ENCODE measurements at regions not wholly inside any gene's neighbourhood (a gene's known extent, or its start where the extent isn't known, plus 50 kb on each side); places are given as distances from the start of the nearest gene placed in this dataset.

DNA sequence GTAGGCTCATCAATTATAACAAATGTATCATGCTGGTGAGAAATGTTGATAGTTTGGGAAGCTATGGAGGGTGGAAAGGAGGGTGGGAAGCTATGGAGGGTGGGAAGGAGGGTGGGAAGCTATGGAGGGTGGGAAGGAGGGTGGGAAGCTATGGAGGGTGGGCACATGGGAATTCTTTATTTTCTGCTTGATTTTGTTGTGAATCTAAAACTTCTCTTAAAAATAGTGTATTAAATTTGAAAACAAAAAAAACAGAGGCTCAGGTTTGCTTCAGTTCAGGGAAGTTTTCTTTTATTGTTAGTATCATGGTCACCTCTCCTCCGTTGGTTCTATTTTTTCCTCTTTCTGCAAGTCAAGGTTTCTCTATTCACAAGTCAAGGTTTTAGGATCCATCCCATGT, 106.4 kb downstream of the SOD2 start:
- no peak overlapping the region for H3K27ac ChIP-seq
- intact Hi-C loops (cut with DNase I; ENCODE audit: low total_unique reads), result no loop called here
- TF ChIP-seq POLR2A (IDR thresholded peaks at IDR 0.05), result no peak
- TF ChIP-seq, protein P1, sequence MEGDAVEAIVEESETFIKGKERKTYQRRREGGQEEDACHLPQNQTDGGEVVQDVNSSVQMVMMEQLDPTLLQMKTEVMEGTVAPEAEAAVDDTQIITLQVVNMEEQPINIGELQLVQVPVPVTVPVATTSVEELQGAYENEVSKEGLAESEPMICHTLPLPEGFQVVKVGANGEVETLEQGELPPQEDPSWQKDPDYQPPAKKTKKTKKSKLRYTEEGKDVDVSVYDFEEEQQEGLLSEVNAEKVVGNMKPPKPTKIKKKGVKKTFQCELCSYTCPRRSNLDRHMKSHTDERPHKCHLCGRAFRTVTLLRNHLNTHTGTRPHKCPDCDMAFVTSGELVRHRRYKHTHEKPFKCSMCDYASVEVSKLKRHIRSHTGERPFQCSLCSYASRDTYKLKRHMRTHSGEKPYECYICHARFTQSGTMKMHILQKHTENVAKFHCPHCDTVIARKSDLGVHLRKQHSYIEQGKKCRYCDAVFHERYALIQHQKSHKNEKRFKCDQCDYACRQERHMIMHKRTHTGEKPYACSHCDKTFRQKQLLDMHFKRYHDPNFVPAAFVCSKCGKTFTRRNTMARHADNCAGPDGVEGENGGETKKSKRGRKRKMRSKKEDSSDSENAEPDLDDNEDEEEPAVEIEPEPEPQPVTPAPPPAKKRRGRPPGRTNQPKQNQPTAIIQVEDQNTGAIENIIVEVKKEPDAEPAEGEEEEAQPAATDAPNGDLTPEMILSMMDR (IDR thresholded peaks at IDR 0.05), result no peak
- no peaks in the 10 kb centered on the region for H3K27me3 ChIP-seq
- WGBS, 2 donors, result 75 to 89% methylated on average over 1 of the region's 1 CpG
- no peaks in the 10 kb centered on the region for H3K4me1 ChIP-seq
- H3K9me3 ChIP-seq, result no peaks in the 10 kb centered on the region
- H3K4me3 ChIP-seq, result no peak overlapping the region
- H3K36me3 ChIP-seq (ENCODE audit: low read depth, missing control alignments), result no peaks in the 10 kb centered on the region
- DNase-seq, result no peak

DNA sequence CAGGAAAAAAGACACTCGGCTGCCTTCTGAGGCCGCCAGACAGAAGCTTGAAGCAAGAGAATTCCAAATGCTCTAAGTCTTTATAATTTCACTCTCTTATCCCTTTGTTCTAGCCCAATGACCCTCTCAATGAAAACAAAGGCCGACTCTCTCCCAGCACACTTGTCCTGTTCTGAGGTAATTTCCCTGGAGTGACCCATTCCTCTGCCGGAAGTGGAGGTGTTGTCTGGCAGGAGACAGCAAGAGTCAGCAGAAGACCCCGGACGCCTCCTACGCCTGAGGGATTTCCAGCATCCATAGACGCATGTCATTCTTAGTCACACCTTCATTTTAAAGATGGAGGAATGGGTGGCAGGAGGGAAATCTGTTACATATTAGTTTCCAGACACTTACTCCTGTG, 110.3 kb downstream of the SOD2 start:
- Histone ChIP-seq H3K9me3 (no peaks in the 10 kb centered on the region), H3K27ac (no peak overlapping the region), H3K36me3 (ENCODE audit: low read depth, missing control alignments) (no peaks in the 10 kb centered on the region), H3K27me3 (no peaks in the 10 kb centered on the region), H3K4me3 (no peak overlapping the region), H3K4me1 (no peaks in the 10 kb centered on the region)
- no peak for DNase-seq
- TF ChIP-seq, protein P1 (IDR thresholded peaks at IDR 0.05), result no peak
- no peak for TF ChIP-seq POLR2A (IDR thresholded peaks at IDR 0.05)
- intact Hi-C loops (cut with DNase I; ENCODE audit: low total_unique reads), result no loop called here
- WGBS, 2 donors, result 80 to 85% methylated on average over 8 of the region's 8 CpGs

DNA sequence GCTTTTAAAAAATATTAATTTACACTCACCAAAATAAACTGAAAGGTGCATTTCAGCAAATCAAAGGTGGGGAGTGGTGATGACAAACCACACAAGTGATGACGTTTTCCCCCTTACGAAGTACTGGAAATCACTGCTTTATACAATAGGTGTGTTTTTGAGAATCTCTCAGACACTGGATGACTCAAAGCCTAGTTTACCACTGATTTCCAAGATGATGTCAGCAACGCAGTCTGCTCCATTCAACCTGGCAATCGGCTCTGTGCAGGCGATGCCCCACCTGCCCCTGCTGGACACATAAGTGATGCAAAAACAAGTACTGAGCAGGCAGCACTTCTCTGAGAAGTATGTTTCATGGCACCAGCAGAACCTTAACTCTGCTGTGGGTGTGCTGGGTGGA, 114.4 kb downstream of the SOD2 start:
- H3K9me3 ChIP-seq, result no peaks in the 10 kb centered on the region
- TF ChIP-seq, protein P1 (IDR thresholded peaks at IDR 0.05), result no peak
- no peak for TF ChIP-seq POLR2A (IDR thresholded peaks at IDR 0.05)
- H3K27me3 ChIP-seq, result no peaks in the 10 kb centered on the region
- intact Hi-C loops (cut with DNase I; ENCODE audit: low total_unique reads), result no loop called here
- no peak overlapping the region for H3K4me3 ChIP-seq
- 88% methylated on average over 5 of the region's 5 CpGs for WGBS, 2 donors
- H3K27ac ChIP-seq, result no peak overlapping the region
- no peaks in the 10 kb centered on the region for H3K36me3 ChIP-seq (ENCODE audit: low read depth, missing control alignments)
- no peak for DNase-seq
- H3K4me1 ChIP-seq, result no peaks in the 10 kb centered on the region

DNA sequence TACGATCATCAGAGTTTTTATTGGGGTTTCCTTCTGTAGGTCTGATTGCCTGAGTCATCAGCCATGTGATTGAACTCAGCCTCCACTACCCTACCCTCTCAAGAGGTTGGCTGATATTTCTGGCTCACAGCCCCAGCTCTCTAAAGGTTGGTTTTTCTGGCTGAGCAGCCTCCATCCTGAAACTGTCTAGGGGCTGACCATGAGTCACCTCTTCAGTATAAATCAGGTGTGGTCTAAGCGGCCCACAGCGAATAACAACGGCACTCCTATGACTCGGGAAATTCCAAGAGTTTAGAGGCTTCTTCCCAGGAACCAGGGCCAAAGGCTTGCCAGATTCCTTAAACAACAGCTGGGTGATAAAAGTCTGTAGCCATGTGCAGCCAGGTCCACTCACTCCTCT, 115.5 kb downstream of the SOD2 start:
- Histone ChIP-seq H3K27me3 (no peaks in the 10 kb centered on the region), H3K36me3 (ENCODE audit: low read depth, missing control alignments) (no peaks in the 10 kb centered on the region), H3K9me3 (no peaks in the 10 kb centered on the region), H3K4me3 (no peak overlapping the region), H3K4me1 (no peaks in the 10 kb centered on the region), H3K27ac (no peak overlapping the region)
- DNase-seq, result no peak
- intact Hi-C loops (cut with DNase I; ENCODE audit: low total_unique reads), result no loop called here
- no peak for TF ChIP-seq POLR2A (IDR thresholded peaks at IDR 0.05)
- TF ChIP-seq, protein P1 (IDR thresholded peaks at IDR 0.05), result no peak
- WGBS, 2 donors, result 68 to 70% methylated on average over 5 of the region's 5 CpGs

DNA sequence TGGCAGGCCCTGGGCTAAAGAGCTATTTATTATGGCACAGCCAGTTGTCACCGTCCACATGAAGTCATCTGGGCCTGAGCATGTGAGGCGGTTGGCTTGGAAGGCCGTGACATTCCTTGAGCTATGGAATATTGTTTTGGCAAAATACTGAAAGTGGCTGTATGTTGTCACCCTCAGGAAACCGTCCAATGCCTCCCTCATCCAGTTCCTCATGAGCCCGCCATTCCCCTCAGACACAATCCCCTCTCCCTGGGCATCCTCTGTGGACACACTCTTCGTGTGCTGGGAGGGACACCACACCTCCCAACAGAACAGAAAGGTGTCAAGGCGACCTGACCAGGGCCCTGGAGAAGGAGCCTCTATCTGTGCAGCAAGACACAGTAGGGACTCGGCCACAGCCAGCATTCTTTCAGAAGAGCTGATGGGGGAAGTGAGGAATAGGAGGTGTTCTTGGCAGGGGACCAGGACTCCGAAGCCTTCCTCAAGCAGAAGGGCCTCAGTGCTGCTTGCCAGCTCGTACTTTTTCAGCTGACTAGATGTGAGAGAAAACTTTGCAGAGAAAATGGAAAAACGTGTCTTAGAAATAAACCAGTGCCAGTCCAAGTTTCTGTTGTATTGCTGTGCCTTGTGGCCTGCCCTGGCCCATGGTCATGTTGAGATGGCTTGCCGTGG, 120.5 kb downstream of the SOD2 start:
- 70 to 77% methylated on average over 12 of the region's 12 CpGs for WGBS, 2 donors
- H3K9me3 ChIP-seq, result no peaks in the 10 kb centered on the region
- no peaks in the 10 kb centered on the region for H3K36me3 ChIP-seq (ENCODE audit: low read depth, missing control alignments)
- H3K4me1 ChIP-seq, result no peaks in the 10 kb centered on the region
- no peak for DNase-seq
- no peak overlapping the region for H3K4me3 ChIP-seq
- no peak overlapping the region for H3K27ac ChIP-seq
- TF ChIP-seq POLR2A (IDR thresholded peaks at IDR 0.05), result no peak
- TF ChIP-seq, protein P1 (IDR thresholded peaks at IDR 0.05), result no peak
- intact Hi-C loops (cut with DNase I; ENCODE audit: low total_unique reads), result no loop called here
- H3K27me3 ChIP-seq, result no peaks in the 10 kb centered on the region
